HG03432 (cell line): ENCODE measurements at regions not wholly inside any gene's neighbourhood (a gene's known extent, or its start where the extent isn't known, plus 50 kb on each side); places are given as distances from the start of the nearest gene placed in this dataset.
"Not testable (repeated sequence)": the region's sequence is repeated elsewhere in the genome, so short reads cannot be mapped to it uniquely, and the experiment has no call there.

Experiments used
- ATAC-seq: cut with Tn5 transposase; IDR thresholded peaks from one replicate; pipeline ENCODE4 v1.9.1; 2021; ENCODE audit warnings: mild to moderate bottlenecking, moderate library complexity; ENCODE audit not compliant: unreplicated experiment

- no peak for ATAC-seq
These were observed 576.5 kb upstream of the BRINP1 start for GRCh38 chr9:119945686-119946085.

- no peak for ATAC-seq
These were observed 571.9 kb upstream of the BRINP1 start for GRCh38 chr9:119941091-119941490.

- ATAC-seq, result no peak
These were observed 569.6 kb upstream of the BRINP1 start for GRCh38 chr9:119938871-119939270.

DNA sequence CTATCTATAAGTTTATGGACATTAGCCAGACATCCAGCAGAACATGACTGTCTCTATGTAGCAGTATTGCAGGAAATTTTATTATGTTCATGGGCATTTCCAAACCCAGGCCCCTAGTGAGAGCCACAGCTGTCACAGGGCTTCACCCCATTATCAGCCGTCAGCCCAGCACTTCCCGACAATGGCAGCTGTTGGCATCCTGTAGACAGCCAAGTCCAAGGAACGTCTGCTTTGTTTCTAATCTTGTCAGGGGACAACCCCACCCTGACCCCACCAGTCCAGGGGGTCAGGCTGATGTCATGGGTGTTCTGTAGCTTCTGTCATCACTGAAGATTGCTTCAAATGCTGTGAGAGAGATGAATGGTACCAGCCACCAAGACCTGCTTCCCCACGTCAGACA, 565.3 kb upstream of the BRINP1 start:
- ATAC-seq, result no peak

GRCh38 chr9:119933191-119933590, 564.0 kb upstream of the BRINP1 start:
- no peak for ATAC-seq

- ATAC-seq, result no peak
These were observed 555.5 kb upstream of the BRINP1 start for GRCh38 chr9:119924736-119925135.

DNA sequence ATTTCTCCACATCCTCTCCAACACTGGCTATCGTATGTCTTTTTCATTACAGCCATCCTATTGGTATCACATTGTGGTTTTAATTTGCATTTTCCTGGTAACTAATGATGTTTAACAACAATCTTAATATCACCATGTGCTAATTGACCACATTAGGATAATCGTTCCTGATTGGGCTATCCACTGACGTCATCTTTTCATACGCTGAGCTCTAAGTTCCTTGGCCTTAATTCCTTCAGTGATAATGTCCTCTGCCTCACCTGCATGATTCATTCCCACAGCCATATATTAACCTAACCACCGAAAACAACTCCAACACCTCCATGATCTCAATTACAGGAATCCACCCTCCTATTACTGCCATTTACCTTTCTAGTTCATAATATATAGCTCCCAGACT, 547.9 kb upstream of the BRINP1 start:
- ATAC-seq, result no peak

- ATAC-seq, result no peak
These were observed 537.8 kb upstream of the BRINP1 start for GRCh38 chr9:119907056-119907455.

- no peak for ATAC-seq
These were observed 536.5 kb upstream of the BRINP1 start for GRCh38 chr9:119905724-119906123.

GRCh38 chr9:119903851-119904250, 534.6 kb upstream of the BRINP1 start:
- ATAC-seq, result no peak

DNA sequence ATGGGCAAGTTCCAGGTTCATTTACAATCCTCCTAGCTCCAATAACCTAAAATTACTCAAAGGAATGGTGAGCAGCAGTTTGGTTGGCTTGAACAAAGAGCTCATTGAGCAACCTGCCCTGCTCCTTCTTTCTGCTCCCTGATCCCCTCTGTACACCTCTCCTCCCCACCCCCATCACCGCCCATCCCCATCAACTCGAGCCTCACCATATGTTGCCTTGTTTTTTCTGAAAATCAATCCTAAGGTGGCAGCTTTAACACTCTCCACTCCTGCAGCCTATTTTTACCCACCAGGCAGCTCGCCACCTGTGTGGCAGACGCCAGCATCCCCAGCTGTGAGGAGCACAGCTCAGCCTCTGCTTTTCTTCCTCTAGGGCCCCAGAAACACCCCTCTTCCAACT, 533.4 kb upstream of the BRINP1 start:
- ATAC-seq, result no peak

- ATAC-seq, result no peak
These were observed 529.1 kb upstream of the BRINP1 start for GRCh38 chr9:119898316-119898715.

DNA sequence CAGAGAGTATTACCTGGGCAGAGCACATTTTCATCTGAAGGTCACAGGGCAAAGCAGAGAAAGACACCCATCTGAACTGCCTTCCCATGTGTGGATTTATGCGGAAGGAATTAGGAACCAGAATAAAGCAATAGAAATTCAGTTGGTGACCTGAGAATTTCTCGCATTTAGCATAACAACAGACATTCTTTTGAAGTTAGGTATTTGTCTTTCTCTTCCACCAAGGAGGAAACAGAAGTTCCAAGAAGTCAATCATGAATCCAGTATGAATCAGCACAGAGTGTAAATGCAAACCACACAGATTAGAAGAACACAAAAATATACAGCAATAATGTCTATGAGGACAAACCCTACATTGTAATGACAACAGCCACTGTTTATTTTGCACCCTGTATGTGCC, 515.2 kb upstream of the BRINP1 start:
- no peak for ATAC-seq

GRCh38 chr9:119881898-119882297, 512.7 kb upstream of the BRINP1 start:
- ATAC-seq, result no peak

DNA sequence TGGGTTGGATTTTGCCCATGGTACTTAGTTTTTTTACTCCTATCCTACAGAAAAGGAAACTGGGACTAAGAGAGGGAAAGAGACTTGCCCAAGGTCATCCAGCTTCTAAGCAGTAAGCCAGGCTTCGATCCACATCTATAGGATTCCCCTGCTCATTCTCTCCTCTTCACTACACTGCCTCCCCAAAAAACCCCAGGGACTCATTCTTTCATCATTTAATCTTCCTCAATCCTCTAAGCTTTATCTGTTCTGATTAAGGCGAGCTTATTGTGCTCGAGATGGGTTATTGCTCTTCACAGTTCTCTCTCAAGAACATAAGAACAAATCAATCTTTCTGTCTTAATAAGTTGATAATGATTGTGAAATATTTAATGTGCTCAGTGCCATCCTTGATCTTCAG, 511.1 kb upstream of the BRINP1 start:
- ATAC-seq, result no peak

DNA sequence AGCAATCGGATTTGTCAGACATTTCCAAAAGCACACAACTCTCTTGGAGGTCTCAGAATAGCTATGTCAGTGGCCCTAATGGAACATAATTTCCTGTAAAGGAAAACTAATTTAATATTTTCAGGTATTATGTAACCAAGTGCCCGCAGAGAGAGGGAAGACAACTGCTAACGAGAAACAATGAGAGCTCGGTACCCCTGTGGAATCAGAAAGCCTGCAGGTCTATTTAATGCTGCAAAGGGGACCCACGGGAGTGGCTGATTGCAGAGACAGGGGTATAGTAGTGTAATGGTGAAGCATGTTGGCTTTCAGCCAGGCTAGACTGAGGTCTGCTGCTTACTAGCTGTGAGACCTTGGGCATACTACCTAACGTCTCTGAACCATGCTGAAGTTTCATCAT, 508.1 kb upstream of the BRINP1 start:
- ATAC-seq, result no peak

DNA sequence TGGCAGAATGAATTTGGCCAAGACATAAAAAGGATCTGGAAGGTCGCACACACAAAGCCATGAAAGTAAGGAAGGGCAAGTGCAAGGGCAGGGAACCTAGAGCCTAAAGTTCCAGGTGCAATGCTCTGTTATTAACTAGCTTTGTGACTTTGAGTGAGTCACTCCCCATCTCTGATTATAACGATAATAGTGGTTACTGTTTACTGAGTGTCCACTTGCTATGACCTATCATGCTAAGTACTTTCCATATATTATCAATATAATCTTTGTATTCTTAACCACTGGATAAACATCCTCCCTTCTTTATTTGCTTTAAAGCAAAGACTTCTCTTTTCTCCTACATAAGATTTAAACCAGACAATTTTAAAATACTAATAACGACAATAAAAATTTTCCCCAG, 504.6 kb upstream of the BRINP1 start:
- ATAC-seq, result no peak

DNA sequence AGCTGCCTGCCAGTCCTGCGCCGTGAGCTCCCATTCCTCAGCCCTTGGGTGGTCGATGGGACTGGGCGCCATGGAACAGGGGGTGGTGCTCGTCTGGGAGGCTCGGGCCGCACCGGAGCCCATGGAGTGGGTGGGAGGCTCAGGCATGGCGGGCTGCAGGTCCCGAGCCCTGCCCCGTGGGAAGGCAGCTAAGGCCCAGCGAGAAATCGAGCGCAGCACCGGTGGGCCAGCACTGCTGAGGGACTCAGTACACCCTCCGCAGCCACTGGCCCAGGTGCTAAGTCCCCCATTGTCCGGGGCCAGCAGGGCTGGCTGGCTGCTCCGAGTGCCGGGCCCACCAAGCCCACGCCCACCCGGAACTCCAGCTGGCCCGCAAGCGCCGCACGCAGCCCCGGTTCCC, 501.0 kb upstream of the BRINP1 start:
- not testable (repeated sequence) for ATAC-seq

DNA sequence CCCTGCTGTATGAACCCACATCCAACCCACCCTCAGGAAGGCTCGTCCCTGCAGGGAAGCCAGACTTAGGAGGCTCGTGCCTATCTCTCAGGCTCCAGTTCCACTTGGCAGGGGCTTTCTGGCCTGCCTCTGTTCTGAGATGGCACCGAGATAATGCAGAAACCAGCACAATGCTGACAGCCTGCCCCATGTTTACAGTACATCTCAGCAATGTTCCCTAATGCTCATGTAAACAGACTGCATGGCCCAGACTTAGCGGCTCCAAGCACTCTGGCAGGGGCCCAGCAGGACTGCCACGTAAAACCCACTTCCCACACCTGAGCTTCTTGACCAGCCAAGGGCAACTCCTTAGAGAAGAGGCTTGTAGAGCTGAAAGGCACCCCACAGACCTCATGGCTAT, 499.5 kb upstream of the BRINP1 start:
- ATAC-seq, result no peak

DNA sequence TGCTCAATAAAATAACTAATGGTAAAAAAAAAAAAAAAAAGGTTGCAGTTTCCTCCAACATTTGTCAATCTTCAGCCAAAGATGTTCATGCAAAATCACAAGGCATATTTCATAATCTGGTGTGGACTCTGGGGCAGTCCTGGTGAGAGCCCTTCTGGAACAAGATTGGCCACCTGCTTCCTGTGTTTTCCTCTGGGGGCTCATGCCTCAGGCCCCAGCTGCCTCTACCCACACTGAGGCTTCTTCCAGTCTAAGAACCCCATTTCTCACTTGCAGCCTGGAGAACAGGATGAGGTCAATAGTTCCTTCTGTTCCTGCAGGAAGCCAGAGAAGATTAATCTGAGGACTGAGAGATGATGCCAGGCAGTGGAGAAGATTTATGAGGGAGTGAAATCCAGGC, 492.6 kb upstream of the BRINP1 start:
- no peak for ATAC-seq

DNA sequence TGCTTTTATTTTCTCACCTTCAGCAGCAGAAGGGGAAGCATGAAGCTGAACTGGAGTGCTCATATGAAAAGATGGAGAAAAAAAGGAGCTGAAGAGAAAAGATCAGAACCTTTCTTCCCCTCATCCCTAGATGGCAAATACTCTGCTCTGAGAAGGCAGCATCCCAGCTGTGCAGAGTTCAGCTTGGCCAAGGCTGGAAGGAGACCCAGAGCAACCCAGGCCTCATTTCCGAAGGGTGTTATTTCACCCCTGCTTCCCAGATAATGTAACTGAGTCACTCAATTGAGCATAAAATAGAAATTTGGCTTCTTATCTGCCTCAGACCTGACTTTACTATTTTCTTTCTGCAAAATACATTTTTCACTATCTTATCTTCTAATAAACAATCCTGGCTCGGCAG, 489.9 kb upstream of the BRINP1 start:
- no peak for ATAC-seq

DNA sequence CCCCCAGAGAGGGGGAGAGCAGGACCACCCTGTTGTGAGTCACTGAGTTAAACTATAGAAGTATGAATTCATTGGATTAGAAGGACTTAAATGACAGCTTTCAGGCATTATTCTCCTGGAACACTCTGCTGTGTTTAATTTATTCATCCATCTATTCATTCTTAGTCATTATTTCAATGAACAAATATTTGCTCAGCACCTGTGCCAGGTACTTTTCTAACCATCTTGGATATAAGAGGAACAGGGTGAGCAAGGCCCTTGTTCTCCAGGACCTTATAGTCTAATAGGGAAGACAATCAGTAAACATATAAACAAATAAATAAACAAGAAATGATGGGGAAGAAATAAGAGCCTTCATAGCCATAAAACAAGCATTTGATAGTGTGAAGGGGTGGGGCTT, 483.9 kb upstream of the BRINP1 start:
- no peak for ATAC-seq

DNA sequence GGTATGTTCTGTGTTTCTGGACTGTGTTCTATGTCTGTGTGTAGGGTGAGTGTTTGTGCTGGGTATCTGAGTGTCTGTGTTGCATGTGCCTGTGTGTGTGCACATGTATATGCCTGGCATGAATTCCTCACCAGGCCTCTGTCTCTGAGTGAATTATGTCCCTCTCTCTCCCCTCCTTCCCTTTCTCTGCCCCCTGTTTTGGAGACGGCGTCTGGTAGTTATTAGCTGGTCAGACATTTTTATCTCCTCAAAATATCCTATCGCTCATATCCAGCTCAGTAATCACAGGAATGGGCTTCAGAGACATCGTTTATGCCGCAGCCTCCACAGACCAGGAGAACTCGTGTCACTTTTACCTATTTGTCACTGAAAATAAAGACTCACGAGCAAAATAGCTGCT, 483.2 kb upstream of the BRINP1 start:
- ATAC-seq, result no peak

- no peak for ATAC-seq
These were observed 475.2 kb upstream of the BRINP1 start for GRCh38 chr9:119844431-119844830.
